GM12872 (cell line): ENCODE measurements at regions not wholly inside any gene's neighbourhood (a gene's known extent, or its start where the extent isn't known, plus 50 kb on each side); places are given as distances from the start of the nearest gene placed in this dataset.

Source experiments
- CTCF ChIP-seq: IDR thresholded peaks from 3 replicates; pipeline ENCODE4 v1.5.1; 2011; ENCODE audit warnings: low read depth, mild to moderate bottlenecking, low read length, moderate library complexity; ENCODE audit not compliant: insufficient read depth

GRCh38 chr3:191070762-191071403, 128.2 kb upstream of the OSTN start:
- no peak for TF ChIP-seq CTCF

DNA sequence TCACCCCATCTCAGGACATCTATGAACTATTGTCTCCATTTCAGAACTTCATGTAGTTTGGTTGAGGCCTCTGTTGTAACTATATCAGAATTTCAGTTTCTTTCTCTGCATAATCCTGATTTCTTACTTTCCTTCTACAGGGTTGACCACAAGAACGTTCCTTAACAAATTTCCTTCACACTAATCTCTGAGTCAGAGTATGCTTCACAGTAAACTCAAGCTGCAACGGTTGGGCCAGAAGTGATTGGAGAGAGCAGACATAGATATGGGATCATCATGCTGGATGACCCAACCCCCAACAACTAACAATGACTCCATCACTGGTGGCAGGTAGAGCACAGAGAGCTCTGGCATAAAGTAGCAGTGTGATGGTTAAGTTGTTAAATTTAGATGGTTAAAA, 128.8 kb upstream of the OSTN start:
- no peak for TF ChIP-seq CTCF

- TF ChIP-seq CTCF = no peak
These were observed 129.9 kb upstream of the OSTN start for GRCh38 chr3:191068946-191069813.

DNA sequence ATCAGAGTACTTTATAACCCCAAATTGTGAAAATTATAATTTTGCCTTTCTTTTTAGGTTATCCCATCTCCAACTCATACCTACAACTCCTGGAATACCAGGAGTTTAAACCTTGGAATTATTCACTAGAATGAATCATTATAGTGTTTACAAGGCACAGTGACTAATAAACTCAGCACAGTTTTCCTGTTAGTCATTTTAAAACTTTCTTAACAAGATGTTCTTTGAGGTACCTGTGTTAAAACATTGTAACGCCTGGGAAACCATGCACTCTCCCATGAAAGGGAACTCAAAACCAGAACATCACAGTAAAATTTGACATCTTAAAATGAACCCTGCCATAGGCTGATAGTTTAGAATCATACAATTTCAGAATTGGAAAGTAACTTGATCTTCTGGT, 132.4 kb upstream of the OSTN start:
- no peak for TF ChIP-seq CTCF

GRCh38 chr3:191065181-191065805, 133.7 kb upstream of the OSTN start:
- TF ChIP-seq CTCF = no peak

GRCh38 chr3:191051037-191051436, 148.0 kb upstream of the OSTN start:
- peak; percentile 38; the same call in 1 of the 3 replicates for TF ChIP-seq CTCF

DNA sequence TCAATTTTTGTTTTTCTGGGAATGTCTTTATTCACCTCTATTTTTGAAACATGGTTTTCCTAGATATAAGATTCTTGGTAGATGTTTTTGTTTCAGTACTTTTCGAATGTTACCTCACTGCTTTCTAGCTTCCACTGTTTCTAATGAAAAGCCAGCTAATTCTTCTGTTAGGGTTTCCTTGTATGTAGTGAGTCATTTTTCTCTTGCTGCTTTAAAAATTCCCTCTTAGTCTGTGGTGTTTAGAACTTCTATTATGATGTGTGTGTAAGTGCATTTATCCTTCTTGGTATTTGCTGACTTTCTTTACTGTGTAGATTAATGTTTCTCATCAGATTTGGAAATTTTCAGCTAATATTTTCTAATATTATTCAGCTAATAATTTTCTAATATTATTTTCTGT, 151.1 kb upstream of the OSTN start:
- TF ChIP-seq CTCF = no peak
